ENCODE measurements at regions not wholly inside any gene's neighbourhood (a gene's known extent, or its start where the extent isn't known, plus 50 kb on each side); places are given as distances from the start of the nearest gene placed in this dataset.

DNA sequence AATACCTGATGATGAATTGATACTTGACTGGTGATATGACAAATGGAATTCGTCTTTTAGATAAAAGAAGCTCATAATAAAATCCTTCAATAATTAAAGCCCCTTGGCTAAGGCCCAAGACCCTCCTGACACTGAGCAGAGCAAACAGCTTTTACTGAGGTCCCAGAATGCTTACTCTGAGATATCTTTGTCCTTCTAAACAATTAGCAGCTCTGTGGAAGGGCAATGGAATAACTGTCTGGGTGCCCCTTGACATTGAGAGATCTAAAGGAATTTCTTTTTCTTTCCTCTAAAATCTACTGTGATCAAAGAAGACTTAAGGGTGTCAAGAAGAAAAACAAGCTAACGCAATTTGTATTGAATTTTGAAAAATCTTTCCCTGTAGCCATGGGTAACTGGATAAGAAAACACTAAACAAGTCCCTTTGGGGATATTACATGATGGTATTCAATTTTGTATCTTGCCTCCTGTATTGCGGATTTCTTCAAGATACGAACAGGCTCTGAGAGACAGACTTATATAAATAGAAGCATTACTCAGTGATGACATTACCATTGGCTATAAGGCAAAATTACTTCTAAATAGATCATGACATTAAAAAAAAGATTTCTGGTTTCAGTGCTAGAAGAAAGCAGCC lies 128.8 kb downstream of the MREG start:
- TF ChIP-seq, protein P1, sequence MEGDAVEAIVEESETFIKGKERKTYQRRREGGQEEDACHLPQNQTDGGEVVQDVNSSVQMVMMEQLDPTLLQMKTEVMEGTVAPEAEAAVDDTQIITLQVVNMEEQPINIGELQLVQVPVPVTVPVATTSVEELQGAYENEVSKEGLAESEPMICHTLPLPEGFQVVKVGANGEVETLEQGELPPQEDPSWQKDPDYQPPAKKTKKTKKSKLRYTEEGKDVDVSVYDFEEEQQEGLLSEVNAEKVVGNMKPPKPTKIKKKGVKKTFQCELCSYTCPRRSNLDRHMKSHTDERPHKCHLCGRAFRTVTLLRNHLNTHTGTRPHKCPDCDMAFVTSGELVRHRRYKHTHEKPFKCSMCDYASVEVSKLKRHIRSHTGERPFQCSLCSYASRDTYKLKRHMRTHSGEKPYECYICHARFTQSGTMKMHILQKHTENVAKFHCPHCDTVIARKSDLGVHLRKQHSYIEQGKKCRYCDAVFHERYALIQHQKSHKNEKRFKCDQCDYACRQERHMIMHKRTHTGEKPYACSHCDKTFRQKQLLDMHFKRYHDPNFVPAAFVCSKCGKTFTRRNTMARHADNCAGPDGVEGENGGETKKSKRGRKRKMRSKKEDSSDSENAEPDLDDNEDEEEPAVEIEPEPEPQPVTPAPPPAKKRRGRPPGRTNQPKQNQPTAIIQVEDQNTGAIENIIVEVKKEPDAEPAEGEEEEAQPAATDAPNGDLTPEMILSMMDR (IDR thresholded peaks at IDR 0.05 in 2 of 3, conservative IDR thresholded peaks at IDR 0.05 in 1 of 3; ENCODE audit: control insufficient read depth in 2 of 3, extremely low read depth in 1 of 3, insufficient read depth in 1 of 3, low read depth in 3 of 3, low read length in 3 of 3), result no peak
- TF ChIP-seq MXI1 (IDR thresholded peaks at IDR 0.05; ENCODE audit: low read depth, low read length), result no peak
- no peak for TF ChIP-seq RAD21 (IDR thresholded peaks at IDR 0.05; ENCODE audit: insufficient read depth, low read depth, low read length)
- no peak for TF ChIP-seq RFX5 (IDR thresholded peaks at IDR 0.05; ENCODE audit: low read depth, low read length)
- no peak for TF ChIP-seq ETV6 (conservative IDR thresholded peaks at IDR 0.05 in 1 of 2, IDR thresholded peaks at IDR 0.05 in 1 of 2; ENCODE audit: borderline replicate concordance in 1 of 2, low read depth in 1 of 2)
- no peak for TF ChIP-seq POLR2AphosphoS5 (IDR thresholded peaks at IDR 0.05; ENCODE audit: low read length)
